GM12878 (cell line): ENCODE measurements at regions not wholly inside any gene's neighbourhood (a gene's known extent, or its start where the extent isn't known, plus 50 kb on each side); places are given as distances from the start of the nearest gene placed in this dataset.

Source experiments
- ATAC-seq: fragments of 200-7000 bp; cut with Tn5 transposase; 3 replicates; pipeline ENCODE4 v1.9.1; 2020; ENCODE audit warnings: mild to moderate bottlenecking, moderate library complexity
- BruUV-seq: library from RNA; stranded (reverse); fragments of 400-500 nt; replicated peaks from 2 replicates; lab custom pipeline; 2021; lab: Mats Ljungman, UMichigan
- CTCF ChIA-PET: fragments of 300-600 bp; sonication (Branson Sonifier 250); formaldehyde crosslinking; extraction: SDS; loops from one replicate; lab custom pipeline; 2021; ENCODE audit warnings: inconsistent platforms; lab: Yijun Ruan, JAX
- POLR2A ChIA-PET: fragments of 350-600 bp; formaldehyde crosslinking; extraction: SDS; loops from one replicate; lab custom pipeline; 2021; ENCODE audit warnings: inconsistent platforms; lab: Charles Lee
- RAD21 ChIA-PET: fragments of 300-600 bp; sonication (Branson Sonifier 250); formaldehyde crosslinking; loops from one replicate; lab custom pipeline; 2023; ENCODE audit warnings: antibody characterized with exemption; ENCODE audit not compliant: unreplicated experiment; lab: Charles Lee
- SMC1A ChIA-PET: fragments of 300-600 bp; sonication (Branson Sonifier 250); formaldehyde crosslinking; loops from one replicate; lab custom pipeline; 2023; ENCODE audit not compliant: unreplicated experiment, uncharacterized antibody; lab: Charles Lee
- DNase-seq: peaks from one replicate; pipeline ENCODE4 v3.0.0-alpha.2; 2011; ENCODE audit warnings: low read depth, low spot score
- FAIRE-seq: peaks from 3 replicates; lab custom pipeline; 2011; peaks lifted over from hg19 to GRCh38; lab: Jason Lieb, UNC
- H2AFZ ChIP-seq: 2 replicates; pipeline ENCODE4 v1.6.0; 2011; ENCODE audit warnings: low read depth, low read length, control low read depth; ENCODE audit not compliant: control insufficient read depth
- H3K27ac ChIP-seq: 2 replicates; pipeline ENCODE4 v1.5.1; 2011; ENCODE audit warnings: control low read depth; ENCODE audit not compliant: control insufficient read depth, insufficient read depth
- H3K27me3 ChIP-seq, 2 experiments: replicated peaks in 1 of 2; 2 replicates each; pipeline versions ENCODE4 v1.6.0 to v1.6.1; 2011; ENCODE audit warnings: low read length in 1 of 2; ENCODE audit not compliant: control insufficient read depth in 2 of 2, insufficient read depth in 2 of 2
- H3K36me3 ChIP-seq, 2 experiments: 2 replicates each; pipeline ENCODE4 v1.5.1; 2011; ENCODE audit warnings: low read length in 1 of 2; ENCODE audit not compliant: control insufficient read depth in 2 of 2, insufficient read depth in 2 of 2
- H3K4me1 ChIP-seq: 2 replicates; pipeline ENCODE4 v1.6.1; 2011; ENCODE audit warnings: mild to moderate bottlenecking, low read length, moderate library complexity, mixed read lengths; ENCODE audit not compliant: control insufficient read depth, insufficient read depth
- H3K4me2 ChIP-seq: 2 replicates; pipeline ENCODE4 v1.6.0; 2011; ENCODE audit warnings: control low read depth; ENCODE audit not compliant: control insufficient read depth, insufficient read depth
- H3K4me3 ChIP-seq: fragments of 200-600 bp; sonication (generic); 2 replicates; pipeline ENCODE4 v1.5.1; 2016
- H3K79me2 ChIP-seq: 2 replicates; pipeline ENCODE4 v1.6.0; 2011; ENCODE audit warnings: low read length; ENCODE audit not compliant: control insufficient read depth, insufficient read depth
- H3K9ac ChIP-seq: 2 replicates; pipeline ENCODE4 v1.8.0; 2011; ENCODE audit warnings: low read length, control low read depth, mixed read lengths; ENCODE audit not compliant: control insufficient read depth, insufficient read depth
- H3K9me3 ChIP-seq: replicated peaks from 3 replicates; pipeline ENCODE4 v1.5.1; 2011; ENCODE audit warnings: mild to moderate bottlenecking, low read length; ENCODE audit not compliant: control insufficient read depth, insufficient read depth
- H4K20me1 ChIP-seq: 2 replicates; pipeline ENCODE4 v1.6.0; 2011; ENCODE audit not compliant: control insufficient read depth, insufficient read depth
- BRCA1 ChIP-seq: IDR thresholded peaks from 2 replicates; pipeline ENCODE4 v1.6.1; 2011; ENCODE audit warnings: low read depth, low read length, improper control_type of control experiment
- CBX3 ChIP-seq: fragments of 200-600 bp; sonication (generic); IDR thresholded peaks from 2 replicates; pipeline ENCODE4 v1.6.1; 2016; ENCODE audit warnings: low read depth, borderline replicate concordance
- CBX5 ChIP-seq: sonication (generic); IDR thresholded peaks from 2 replicates; pipeline ENCODE4 v1.6.1; 2016; ENCODE audit warnings: low read depth, moderate library complexity, mild to moderate bottlenecking, inconsistent platforms
- EED ChIP-seq: sonication (generic); IDR thresholded peaks from 2 replicates; pipeline ENCODE4 v1.6.1; 2016; ENCODE audit warnings: antibody characterized with exemption, low read depth
- GABPA ChIP-seq: IDR thresholded peaks from 2 replicates; pipeline ENCODE4 v1.6.1; 2014; ENCODE audit warnings: antibody characterized with exemption, low read depth, mild to moderate bottlenecking, inconsistent platforms
- IRF4 ChIP-seq: IDR thresholded peaks from 2 replicates; pipeline ENCODE4 v1.6.1; 2011; ENCODE audit warnings: low read depth, low read length
- JUNB ChIP-seq: IDR thresholded peaks from 2 replicates; pipeline ENCODE4 v1.6.1; 2016; ENCODE audit warnings: antibody characterized with exemption, mild to moderate bottlenecking
- MEF2A ChIP-seq: IDR thresholded peaks from 2 replicates; pipeline ENCODE4 v1.6.1; 2011; ENCODE audit warnings: low read depth, mild to moderate bottlenecking, low read length, moderate library complexity; ENCODE audit not compliant: insufficient read depth
- NFYB ChIP-seq: IDR thresholded peaks from 2 replicates; pipeline ENCODE4 v1.6.1; 2011; ENCODE audit warnings: low read depth, mild to moderate bottlenecking, low read length, improper control_type of control experiment, moderate library complexity; ENCODE audit not compliant: insufficient read depth
- NR2C1 ChIP-seq: fragments of 450-650 bp; IDR thresholded peaks from 2 replicates; pipeline ENCODE4 v1.6.1; 2017; ENCODE audit warnings: antibody characterized with exemption, mild to moderate bottlenecking, moderate library complexity
- NR2F1 ChIP-seq: fragments of 450-650 bp; conservative IDR thresholded peaks from 2 replicates; pipeline ENCODE4 v1.6.1; 2017; ENCODE audit warnings: mild to moderate bottlenecking
- RCOR1 ChIP-seq: conservative IDR thresholded peaks from 2 replicates; pipeline ENCODE4 v1.6.1; 2012; ENCODE audit warnings: low read depth, low read length, improper control_type of control experiment
- RFX5 ChIP-seq: IDR thresholded peaks from 2 replicates; pipeline ENCODE4 v1.6.1; 2011; ENCODE audit warnings: low read depth, low read length, improper control_type of control experiment
- SUPT20H ChIP-seq: IDR thresholded peaks from 2 replicates; pipeline ENCODE4 v1.6.1; 2011; ENCODE audit warnings: low read depth, mild to moderate bottlenecking, low read length, moderate library complexity, borderline replicate concordance; ENCODE audit not compliant: control insufficient read depth
- TCF3 ChIP-seq: IDR thresholded peaks from 2 replicates; pipeline ENCODE4 v1.6.1; 2012; ENCODE audit warnings: low read depth, mild to moderate bottlenecking, low read length, borderline replicate concordance; ENCODE audit not compliant: insufficient read depth
- YY1 ChIP-seq: IDR thresholded peaks from 2 replicates; pipeline ENCODE4 v1.6.1; 2011; ENCODE audit warnings: low read depth, mild to moderate bottlenecking, low read length
- ZNF687 ChIP-seq: fragments of 450-650 bp; IDR thresholded peaks from 2 replicates; pipeline ENCODE4 v1.6.1; 2017; ENCODE audit warnings: mild to moderate bottlenecking, moderate library complexity
- WGBS: methylation state at CpG from one replicate; pipeline ENCODE4 v1.1.6; 2016; ENCODE audit warnings: low lambda C conversion rate; ENCODE audit not compliant: insufficient replicate concordance, insufficient coverage; ENCODE audit errors: missing lambda C conversion rate; 5-methylcytosine and 5-hydroxymethylcytosine counted together
- in situ Hi-C: fragments of 300-500 bp; cut with MboI; formaldehyde crosslinking; loops from 9 replicates; pipeline ENCODE4 v1.14.3; 2018; ENCODE audit warnings: mixed read lengths
- intact Hi-C: fragments of 100-400 bp; cut with micrococcal nuclease; formaldehyde crosslinking; loops from one replicate; pipeline ENCODE4 v1.14.2; 2022; ENCODE audit not compliant: unreplicated experiment

- ATAC-seq (no peak), DNase-seq (no peak), FAIRE-seq (no peak)
- Histone ChIP-seq H3K79me2 (no peaks in the 10 kb centered on the region), H3K27me3 (no peaks in the 10 kb centered on the region), H4K20me1 (no peaks in the 10 kb centered on the region), H3K27ac (no peak overlapping the region), H3K9me3 (no peaks in the 10 kb centered on the region), H3K9ac (no peak overlapping the region), H3K4me2 (no peak overlapping the region), H3K4me1 (no peaks in the 10 kb centered on the region), H2AFZ (no peak overlapping the region), H3K36me3 (no peaks in the 10 kb centered on the region), H3K4me3 (no peak overlapping the region)
- TF ChIP-seq NR2F1 (no peak), GABPA (no peak)
- 0% methylated on average over 1 of the region's 1 CpG for WGBS
- in situ Hi-C loops (no loop called here), intact Hi-C loops (no loop called here)
- POLR2A ChIA-PET = no interaction called here
- CTCF ChIA-PET = interaction anchor here (0.8 kb wide), 1 partner anchor 183 kb away, joined by 3 read pairs; no protein-coding TSS in a partner anchor
- RAD21 ChIA-PET = interaction anchor here (0.8 kb wide), 1 partner anchor 19 kb away, joined by 3 read pairs; no protein-coding TSS in a partner anchor
- SMC1A ChIA-PET = interaction anchor here (0.8 kb wide), 1 partner anchor 77 kb away, joined by 3 read pairs; no protein-coding TSS in a partner anchor
- BruUV-seq = no TSS peak
Observed at GRCh38 chr21:19908390-19908789, 1089.8 kb upstream of the NCAM2 start.

GRCh38 chr21:19914028-19914427 lies 1084.2 kb upstream of the NCAM2 start:
- CTCF ChIA-PET = no interaction called here
- H3K27me3 ChIP-seq = no peaks in the 10 kb centered on the region
- in situ Hi-C loops = no loop called here
- H3K9me3 ChIP-seq = no peaks in the 10 kb centered on the region
- no peak overlapping the region for H3K27ac ChIP-seq
- ATAC-seq (no peak), DNase-seq (no peak), FAIRE-seq (no peak)
- BruUV-seq = no TSS peak
- H2AFZ ChIP-seq = no peak overlapping the region
- no peak overlapping the region for H3K4me2 ChIP-seq
- no peaks in the 10 kb centered on the region for H3K79me2 ChIP-seq
- H3K4me3 ChIP-seq = no peak overlapping the region
- POLR2A ChIA-PET = no interaction called here
- 19% methylated on average over 6 of the region's 6 CpGs for WGBS
- SMC1A ChIA-PET = interaction anchor here (1.2 kb wide), 1 partner anchor 14 kb away, joined by 3 read pairs; no protein-coding TSS in a partner anchor
- intact Hi-C loops = no loop called here
- no peaks in the 10 kb centered on the region for H3K36me3 ChIP-seq
- H3K9ac ChIP-seq = no peak overlapping the region
- RAD21 ChIA-PET = no interaction called here
- no peaks in the 10 kb centered on the region for H4K20me1 ChIP-seq
- H3K4me1 ChIP-seq = no peaks in the 10 kb centered on the region
- TF ChIP-seq NFYB = no peak
- TF ChIP-seq RFX5 = no peak
- TF ChIP-seq TCF3 = no peak
- no peak for TF ChIP-seq ZNF687
- no peak for TF ChIP-seq EED
- no peak for TF ChIP-seq BRCA1
- no peak for TF ChIP-seq RCOR1
- TF ChIP-seq MEF2A = no peak
- no peak for TF ChIP-seq CBX3
- no peak for TF ChIP-seq JUNB
- no peak for TF ChIP-seq CBX5
- TF ChIP-seq YY1 = no peak
- TF ChIP-seq NR2C1 = no peak
- TF ChIP-seq IRF4 = no peak
- no peak for TF ChIP-seq SUPT20H
